ENCODE measurements at regions not wholly inside any gene's neighbourhood (a gene's known extent, or its start where the extent isn't known, plus 50 kb on each side); places are given as distances from the start of the nearest gene placed in this dataset.

- ATAC-seq (ENCODE audit: low read depth), result no peak
- Histone ChIP-seq H4K8ac (ENCODE audit: low read depth in 2 of 2, low read length in 2 of 2) (no peak overlapping the region), H2AFZ (replicated peaks; ENCODE audit: low read length, poor library complexity) (no peak overlapping the region), H2BK20ac (ENCODE audit: low read depth, low read length) (no peak overlapping the region), H2AK9ac (replicated peaks; ENCODE audit: low read depth, low read length, poor library complexity) (no peak overlapping the region), H4K5ac (ENCODE audit: low read depth, low read length) (no peak overlapping the region), H3K4ac (ENCODE audit: low read depth, low read length) (no peak overlapping the region), H3K18ac (ENCODE audit: low read depth, low read length) (no peak overlapping the region), H2BK120ac (ENCODE audit: low read depth, low read length) (no peak overlapping the region), H2AK5ac (ENCODE audit: low read depth, low read length) (no peak overlapping the region), H3K4me1 (ENCODE audit: control insufficient read depth, insufficient read depth, low read length) (peaks cover 2% of the 10 kb centered on the region), H3K79me1 (ENCODE audit: low read depth in 1 of 2, low read length in 2 of 2) (no peaks in the 10 kb centered on the region), H3K9me1 (ENCODE audit: insufficient read depth, low read length) (no peaks in the 10 kb centered on the region), H3K4me3 (ENCODE audit: insufficient read depth, low read depth, low read length) (no peak overlapping the region), H3K4me2 (ENCODE audit: low read depth, low read length) (no peak overlapping the region), H2BK5ac (ENCODE audit: low read depth, low read length, poor library complexity, severe bottlenecking) (no peak overlapping the region), H3K23ac (ENCODE audit: low read depth, low read length) (no peak overlapping the region), H3K36me3 (ENCODE audit: control insufficient read depth, insufficient read depth, low read length) (no peaks in the 10 kb centered on the region), H3K9ac (ENCODE audit: low read depth, low read length) (no peak overlapping the region), H3K9me3 (ENCODE audit: control insufficient read depth, insufficient read depth, low read length) (no peaks in the 10 kb centered on the region), H2BK15ac (ENCODE audit: low read depth, low read length) (no peak overlapping the region), H3K27ac (ENCODE audit: insufficient read depth, low read length) (no peak overlapping the region), H4K20me1 (ENCODE audit: insufficient read depth, low read length) (no peaks in the 10 kb centered on the region), H3K56ac (ENCODE audit: extremely low read depth, insufficient read depth, low read length) (no peak overlapping the region), H3K27me3 (ENCODE audit: control insufficient read depth, insufficient read depth, low read length) (no peaks in the 10 kb centered on the region), H4K91ac (ENCODE audit: insufficient read depth, low read depth, low read length) (no peak overlapping the region), H3K14ac (replicated peaks; ENCODE audit: low read depth, low read length) (no peak overlapping the region)
- TF ChIP-seq FOS (IDR thresholded peaks at IDR 0.05; ENCODE audit: low read depth, low read length), result no peak
- no peak for TF ChIP-seq MXI1 (IDR thresholded peaks at IDR 0.05; ENCODE audit: borderline replicate concordance, low read depth, low read length)
- no peak for TF ChIP-seq CEBPB (IDR thresholded peaks at IDR 0.05; ENCODE audit: low read depth, low read length)
- TF ChIP-seq POLR2A (IDR thresholded peaks at IDR 0.05; ENCODE audit: low read depth, low read length), result no peak
- TF ChIP-seq CHD1 (IDR thresholded peaks at IDR 0.05; ENCODE audit: low read depth, low read length), result no peak
- no peak for TF ChIP-seq MAZ (IDR thresholded peaks at IDR 0.05; ENCODE audit: borderline replicate concordance, low read depth, low read length)
- TF ChIP-seq, protein P1, sequence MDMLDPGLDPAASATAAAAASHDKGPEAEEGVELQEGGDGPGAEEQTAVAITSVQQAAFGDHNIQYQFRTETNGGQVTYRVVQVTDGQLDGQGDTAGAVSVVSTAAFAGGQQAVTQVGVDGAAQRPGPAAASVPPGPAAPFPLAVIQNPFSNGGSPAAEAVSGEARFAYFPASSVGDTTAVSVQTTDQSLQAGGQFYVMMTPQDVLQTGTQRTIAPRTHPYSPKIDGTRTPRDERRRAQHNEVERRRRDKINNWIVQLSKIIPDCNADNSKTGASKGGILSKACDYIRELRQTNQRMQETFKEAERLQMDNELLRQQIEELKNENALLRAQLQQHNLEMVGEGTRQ (IDR thresholded peaks at IDR 0.05; ENCODE audit: low read depth, low read length), result no peak
- no peak for TF ChIP-seq NFE2L2 (IDR thresholded peaks at IDR 0.05; ENCODE audit: low read depth, low read length)
- TF ChIP-seq RCOR1 (IDR thresholded peaks at IDR 0.05; ENCODE audit: insufficient replicate concordance, low read length), result no peak
- TF ChIP-seq CTCF (conservative IDR thresholded peaks at IDR 0.05; ENCODE audit: low read depth, low read length), result no peak
- no peak for TF ChIP-seq RAD21 (IDR thresholded peaks at IDR 0.05; ENCODE audit: low read length)
- TF ChIP-seq, protein P2, sequence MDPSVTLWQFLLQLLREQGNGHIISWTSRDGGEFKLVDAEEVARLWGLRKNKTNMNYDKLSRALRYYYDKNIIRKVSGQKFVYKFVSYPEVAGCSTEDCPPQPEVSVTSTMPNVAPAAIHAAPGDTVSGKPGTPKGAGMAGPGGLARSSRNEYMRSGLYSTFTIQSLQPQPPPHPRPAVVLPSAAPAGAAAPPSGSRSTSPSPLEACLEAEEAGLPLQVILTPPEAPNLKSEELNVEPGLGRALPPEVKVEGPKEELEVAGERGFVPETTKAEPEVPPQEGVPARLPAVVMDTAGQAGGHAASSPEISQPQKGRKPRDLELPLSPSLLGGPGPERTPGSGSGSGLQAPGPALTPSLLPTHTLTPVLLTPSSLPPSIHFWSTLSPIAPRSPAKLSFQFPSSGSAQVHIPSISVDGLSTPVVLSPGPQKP (IDR thresholded peaks at IDR 0.05; ENCODE audit: borderline replicate concordance, low read depth, low read length), result no peak
- TF ChIP-seq RFX5 (IDR thresholded peaks at IDR 0.05; ENCODE audit: low read depth, low read length), result no peak
- no peak for TF ChIP-seq MAFK (IDR thresholded peaks at IDR 0.05; ENCODE audit: low read depth, low read length)
- intact Hi-C loops (cut with micrococcal nuclease) (no loop called here), in situ Hi-C loops (cut with MboI; ENCODE audit: low sequenced_read_pairs) (loop anchor here (25.0 kb wide), 1 partner anchor 1607 kb away; no protein-coding TSS in a partner anchor), dilution Hi-C loops (cut with HindIII; ENCODE audit: low sequenced_read_pairs, unreplicated experiment) (no loop called here)
- 48% methylated on average over 2 of the region's 4 CpGs; no CpG with 5 or more reads in 1 of the 2 experiments for WGBS, 2 experiments (ENCODE audit: extremely low coverage in 2 of 2, insufficient read length in 1 of 2)
- ChIA-PET POLR2A (ENCODE audit: unreplicated experiment) (no interaction called here), CTCF (no interaction called here)
- no TSS peak for BruUV-seq (replicated peaks)
- DNase-seq, result no peak
These were observed 526.7 kb upstream of the AGA start for GRCh38 chr4:177968817-177969442.

Data from IMR-90 (cell line).